Astrocyte (in vitro differentiated cells and primary cell): ENCODE measurements at regions not wholly inside any gene's neighbourhood (a gene's known extent, or its start where the extent isn't known, plus 50 kb on each side); places are given as distances from the start of the nearest gene placed in this dataset.

Experiments used
- DNase-seq: peaks from one replicate; pipeline ENCODE4 v3.0.0-alpha.2; 2010; ENCODE audit warnings: low read depth
- FAIRE-seq: peaks from 2 replicates; lab custom pipeline; 2011; peaks lifted over from hg19 to GRCh38; lab: Jason Lieb, UNC
- H2AFZ ChIP-seq: 2 replicates; pipeline ENCODE4 v1.6.0; 2012; ENCODE audit warnings: low read depth, low read length, inconsistent platforms
- H3K27ac ChIP-seq: 2 replicates; pipeline ENCODE4 v1.5.1; 2011; ENCODE audit warnings: low read depth, low read length, inconsistent platforms
- H3K27me3 ChIP-seq: 2 replicates; pipeline ENCODE4 v1.6.0; 2011; ENCODE audit warnings: low read length, inconsistent platforms; ENCODE audit not compliant: insufficient read depth
- H3K36me3 ChIP-seq: 2 replicates; pipeline ENCODE4 v1.5.1; 2011; ENCODE audit warnings: low read length, inconsistent platforms; ENCODE audit not compliant: insufficient read depth
- H3K4me1 ChIP-seq: 2 replicates; pipeline ENCODE4 v1.5.1; 2011; ENCODE audit warnings: low read length, inconsistent platforms; ENCODE audit not compliant: insufficient read depth
- H3K4me2 ChIP-seq: 2 replicates; pipeline ENCODE4 v1.6.0; 2012; ENCODE audit warnings: low read length, inconsistent platforms
- H3K4me3 ChIP-seq: 2 replicates; pipeline ENCODE4 v1.5.1; 2011; ENCODE audit warnings: low read depth, mild to moderate bottlenecking, low read length, inconsistent platforms; ENCODE audit not compliant: insufficient read depth
- H3K79me2 ChIP-seq: 2 replicates; pipeline ENCODE4 v1.6.0; 2012; ENCODE audit warnings: mild to moderate bottlenecking, low read length, inconsistent platforms; ENCODE audit not compliant: insufficient read depth
- H3K9ac ChIP-seq: 2 replicates; pipeline ENCODE4 v1.6.0; 2012; ENCODE audit warnings: mild to moderate bottlenecking, low read length, inconsistent platforms
- H3K9me3 ChIP-seq: 2 replicates; pipeline ENCODE4 v1.5.1; 2012; ENCODE audit warnings: low read depth, mild to moderate bottlenecking, low read length, inconsistent platforms; ENCODE audit not compliant: insufficient read depth
- H4K20me1 ChIP-seq: 2 replicates; pipeline ENCODE4 v1.6.0; 2012; ENCODE audit warnings: low read length, inconsistent platforms; ENCODE audit not compliant: insufficient read depth
- H3K27ac Mint-ChIP-seq: one replicate; pipeline ENCODE4 v1.8.0; 2021; ENCODE audit warnings: mild to moderate bottlenecking, mixed read lengths; ENCODE audit not compliant: unreplicated experiment
- H3K27me3 Mint-ChIP-seq: one replicate; pipeline ENCODE4 v1.8.0; 2021; ENCODE audit warnings: low read depth, mixed read lengths; ENCODE audit not compliant: unreplicated experiment
- H3K36me3 Mint-ChIP-seq: one replicate; pipeline ENCODE4 v1.8.0; 2021; ENCODE audit warnings: low read depth, mixed read lengths; ENCODE audit not compliant: unreplicated experiment
- H3K4me1 Mint-ChIP-seq: one replicate; pipeline ENCODE4 v1.8.0; 2021; ENCODE audit warnings: low read depth, mixed read lengths; ENCODE audit not compliant: unreplicated experiment
- H3K4me3 Mint-ChIP-seq: one replicate; pipeline ENCODE4 v1.8.0; 2021; ENCODE audit warnings: mild to moderate bottlenecking, moderate library complexity, mixed read lengths; ENCODE audit not compliant: unreplicated experiment
- H3K9me3 Mint-ChIP-seq: one replicate; pipeline ENCODE4 v1.8.0; 2021; ENCODE audit warnings: mild to moderate bottlenecking, mixed read lengths; ENCODE audit not compliant: unreplicated experiment
- CTCF ChIP-seq: IDR thresholded peaks from 2 replicates; pipeline ENCODE4 v1.5.1; 2011; ENCODE audit warnings: low read depth, mild to moderate bottlenecking, inconsistent platforms, low read length, moderate library complexity; ENCODE audit not compliant: insufficient read depth
- EZH2 ChIP-seq: IDR thresholded peaks from 2 replicates; pipeline ENCODE4 v1.6.1; 2012; ENCODE audit warnings: mild to moderate bottlenecking, low read length, inconsistent platforms; ENCODE audit not compliant: insufficient read depth

- DNase-seq (no peak), FAIRE-seq (no peak)
- H3K36me3 Mint-ChIP-seq = no peaks in the 10 kb centered on the region
- H3K4me2 ChIP-seq = no peak overlapping the region
- H3K4me3 ChIP-seq = no peak overlapping the region
- peaks cover 2% of the 10 kb centered on the region for H3K27me3 Mint-ChIP-seq
- no peaks in the 10 kb centered on the region for H3K9me3 Mint-ChIP-seq
- no peak overlapping the region for H3K4me3 Mint-ChIP-seq
- H2AFZ ChIP-seq = no peak overlapping the region
- H3K9me3 ChIP-seq = no peaks in the 10 kb centered on the region
- H3K27ac ChIP-seq = no peak overlapping the region
- no peak overlapping the region for H3K27ac Mint-ChIP-seq
- no peaks in the 10 kb centered on the region for H3K36me3 ChIP-seq
- H4K20me1 ChIP-seq = no peaks in the 10 kb centered on the region
- H3K4me1 Mint-ChIP-seq = peaks cover 4% of the 10 kb centered on the region
- TF ChIP-seq EZH2 (no peak), CTCF (no peak)
- no peak overlapping the region for H3K9ac ChIP-seq
- no peaks in the 10 kb centered on the region for H3K4me1 ChIP-seq
- no peaks in the 10 kb centered on the region for H3K79me2 ChIP-seq
- peaks cover 3% of the 10 kb centered on the region for H3K27me3 ChIP-seq
These were observed 259.1 kb upstream of the POU3F1 start for GRCh38 chr1:38305666-38306065.

GRCh38 chr1:38303843-38304242 is 257.2 kb upstream of the POU3F1 start:
- no peaks in the 10 kb centered on the region for H3K4me1 ChIP-seq
- no peak overlapping the region for H2AFZ ChIP-seq
- no peak overlapping the region for H3K9ac ChIP-seq
- no peak for FAIRE-seq
- TF ChIP-seq CTCF = no peak
- no peak for TF ChIP-seq EZH2
- no peaks in the 10 kb centered on the region for H3K79me2 ChIP-seq
- no peak overlapping the region for H3K4me3 ChIP-seq
- H3K36me3 ChIP-seq = no peaks in the 10 kb centered on the region
- no peaks in the 10 kb centered on the region for H3K9me3 ChIP-seq
- Mint-ChIP-seq H3K27ac (no peak overlapping the region), H3K9me3 (no peaks in the 10 kb centered on the region), H3K27me3 (peaks cover 2% of the 10 kb centered on the region), H3K4me3 (no peak overlapping the region), H3K36me3 (no peaks in the 10 kb centered on the region), H3K4me1 (peaks cover 4% of the 10 kb centered on the region)
- H3K27me3 ChIP-seq = peaks cover 3% of the 10 kb centered on the region
- H3K27ac ChIP-seq = no peak overlapping the region
- no peak for DNase-seq
- H3K4me2 ChIP-seq = no peak overlapping the region
- H4K20me1 ChIP-seq = no peaks in the 10 kb centered on the region

- no peaks in the 10 kb centered on the region for H3K36me3 Mint-ChIP-seq
- peaks cover 20% of the 10 kb centered on the region for H3K4me1 Mint-ChIP-seq
- H3K9me3 ChIP-seq = no peaks in the 10 kb centered on the region
- peaks cover 5% of the 10 kb centered on the region for H3K27me3 Mint-ChIP-seq
- H3K27me3 ChIP-seq = peaks cover 6% of the 10 kb centered on the region
- no peak overlapping the region for H3K4me3 ChIP-seq
- no peak overlapping the region for H3K27ac ChIP-seq
- no peak overlapping the region for H2AFZ ChIP-seq
- TF ChIP-seq EZH2 = no peak
- no peak for TF ChIP-seq CTCF
- no peak overlapping the region for H3K4me2 ChIP-seq
- H3K27ac Mint-ChIP-seq = no peak overlapping the region
- H3K36me3 ChIP-seq = no peaks in the 10 kb centered on the region
- no peak for FAIRE-seq
- H3K4me3 Mint-ChIP-seq = no peak overlapping the region
- no peak overlapping the region for H3K9ac ChIP-seq
- no peaks in the 10 kb centered on the region for H3K79me2 ChIP-seq
- no peak for DNase-seq
- peaks cover 8% of the 10 kb centered on the region for H3K4me1 ChIP-seq
- no peaks in the 10 kb centered on the region for H4K20me1 ChIP-seq
- peaks cover 3% of the 10 kb centered on the region for H3K9me3 Mint-ChIP-seq
These were observed 254.4 kb upstream of the POU3F1 start for GRCh38 chr1:38301040-38301439.
